Osteocyte (in vitro differentiated cells): ENCODE measurements at regions not wholly inside any gene's neighbourhood (a gene's known extent, or its start where the extent isn't known, plus 50 kb on each side); places are given as distances from the start of the nearest gene placed in this dataset.

ENCODE experiments used
- DNase-seq: peaks from one replicate; pipeline ENCODE4 v3.0.0; 2021; ENCODE audit warnings: mixed read lengths; ENCODE audit not compliant: unreplicated experiment; ENCODE audit errors: extremely low spot score
- H3K27ac Mint-ChIP-seq: one replicate; pipeline ENCODE4 v1.8.0; 2021; ENCODE audit warnings: mild to moderate bottlenecking, mixed read lengths; ENCODE audit not compliant: unreplicated experiment
- H3K27me3 Mint-ChIP-seq: one replicate; pipeline ENCODE4 v1.8.0; 2021; ENCODE audit warnings: mixed read lengths; ENCODE audit not compliant: unreplicated experiment
- H3K36me3 Mint-ChIP-seq: one replicate; pipeline ENCODE4 v1.8.0; 2021; ENCODE audit warnings: mixed read lengths; ENCODE audit not compliant: unreplicated experiment
- H3K4me1 Mint-ChIP-seq: one replicate; pipeline ENCODE4 v1.8.0; 2021; ENCODE audit warnings: mixed read lengths; ENCODE audit not compliant: unreplicated experiment
- H3K4me3 Mint-ChIP-seq: one replicate; pipeline ENCODE4 v1.8.0; 2021; ENCODE audit warnings: mild to moderate bottlenecking, moderate library complexity, mixed read lengths; ENCODE audit not compliant: unreplicated experiment
- H3K9me3 Mint-ChIP-seq: one replicate; pipeline ENCODE4 v1.8.0; 2021; ENCODE audit warnings: mixed read lengths; ENCODE audit not compliant: unreplicated experiment
- CTCF ChIP-seq: fragments of 200-600 bp; sonication (generic); IDR thresholded peaks from 2 replicates; pipeline ENCODE4 v1.5.0; 2021; ENCODE audit warnings: antibody characterized with exemption, mild to moderate bottlenecking, moderate library complexity

DNA sequence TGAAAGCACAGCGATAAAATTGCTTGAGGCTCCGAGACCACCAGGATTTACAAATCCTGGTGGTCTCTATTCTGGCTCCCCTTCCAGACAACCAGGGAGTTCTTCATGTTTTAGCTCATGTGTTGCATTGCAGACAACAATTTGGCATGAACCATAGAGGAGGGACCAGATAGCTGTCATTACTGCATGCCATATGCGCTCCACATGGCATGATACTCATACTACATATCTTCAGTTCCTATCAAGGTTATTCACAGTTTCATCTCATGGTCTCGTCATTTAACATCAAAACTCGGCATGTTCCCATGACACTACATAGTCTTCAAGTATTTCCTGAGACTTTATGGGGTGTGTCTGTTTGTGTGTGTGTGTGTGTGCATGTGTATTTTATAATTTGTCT lies 220.3 kb downstream of the OR13H1 start:
- DNase-seq, result no peak
- Mint-ChIP-seq H3K9me3 (peaks cover 15% of the 10 kb centered on the region), H3K4me1 (no peaks in the 10 kb centered on the region), H3K27me3 (no peaks in the 10 kb centered on the region), H3K27ac (no peak overlapping the region), H3K36me3 (peaks cover 8% of the 10 kb centered on the region), H3K4me3 (no peak overlapping the region)
- no peak for TF ChIP-seq CTCF

DNA sequence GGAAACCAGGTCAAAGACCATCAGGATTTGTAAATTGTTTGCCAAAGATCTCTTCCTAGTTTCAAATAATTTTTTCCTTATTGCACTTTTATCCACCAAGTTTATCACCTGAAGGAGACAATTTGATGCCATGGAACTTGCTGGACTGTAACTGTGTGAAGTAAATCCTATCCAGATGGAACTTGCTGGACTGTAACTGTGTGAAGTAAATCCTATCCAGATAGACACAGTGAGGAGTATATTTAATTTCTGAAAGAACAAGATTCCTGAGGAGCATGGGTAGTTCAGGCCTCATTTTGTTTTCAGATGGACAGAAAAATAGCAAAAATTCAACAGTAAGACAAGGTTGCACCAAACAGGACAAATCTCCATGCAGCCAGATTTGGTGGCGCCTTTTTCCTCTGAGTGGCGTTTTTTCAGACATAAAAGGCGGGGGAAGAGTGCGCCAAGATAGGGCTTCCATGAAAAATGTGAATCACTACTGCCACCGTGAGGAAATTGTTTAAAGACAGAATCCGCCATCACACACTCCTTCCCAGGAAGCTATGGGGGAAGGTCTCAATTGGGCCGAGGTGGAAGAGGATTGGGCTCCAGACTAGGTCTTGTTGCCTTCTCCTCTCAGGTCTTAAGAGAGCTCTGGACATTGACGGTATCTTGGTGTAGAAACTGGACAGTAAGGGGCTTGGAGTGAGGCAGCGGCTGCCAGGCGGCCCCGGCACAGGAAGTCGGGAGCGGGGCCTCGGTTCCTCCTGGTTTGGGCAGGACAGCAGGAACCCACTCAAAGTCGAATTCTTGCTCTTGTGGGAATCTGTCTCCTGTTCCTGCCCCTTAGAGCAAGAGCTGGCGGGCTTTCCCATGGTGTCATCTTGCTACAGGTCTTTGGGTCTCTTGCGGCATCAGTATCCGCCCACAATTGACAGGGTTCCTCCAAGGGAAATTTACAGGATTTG lies 234.7 kb downstream of the OR13H1 start:
- H3K27ac Mint-ChIP-seq, result no peak overlapping the region
- no peaks in the 10 kb centered on the region for H3K9me3 Mint-ChIP-seq
- H3K36me3 Mint-ChIP-seq, result peaks cover 2% of the 10 kb centered on the region
- no peak overlapping the region for H3K4me3 Mint-ChIP-seq
- H3K4me1 Mint-ChIP-seq, result no peaks in the 10 kb centered on the region
- H3K27me3 Mint-ChIP-seq, result no peaks in the 10 kb centered on the region
- DNase-seq, result no peak
- no peak for TF ChIP-seq CTCF

- no peak overlapping the region for H3K27ac Mint-ChIP-seq
- H3K36me3 Mint-ChIP-seq, result no peaks in the 10 kb centered on the region
- no peaks in the 10 kb centered on the region for H3K9me3 Mint-ChIP-seq
- DNase-seq, result no peak
- H3K27me3 Mint-ChIP-seq, result no peaks in the 10 kb centered on the region
- H3K4me1 Mint-ChIP-seq, result no peaks in the 10 kb centered on the region
- no peak for TF ChIP-seq CTCF
- no peak overlapping the region for H3K4me3 Mint-ChIP-seq
Measured at GRCh38 chrX:131779306-131779705, 235.4 kb downstream of the OR13H1 start.

GRCh38 chrX:131779741-131780140 lies 235.9 kb downstream of the OR13H1 start:
- TF ChIP-seq CTCF, result no peak
- no peak overlapping the region for H3K4me3 Mint-ChIP-seq
- DNase-seq, result no peak

DNA sequence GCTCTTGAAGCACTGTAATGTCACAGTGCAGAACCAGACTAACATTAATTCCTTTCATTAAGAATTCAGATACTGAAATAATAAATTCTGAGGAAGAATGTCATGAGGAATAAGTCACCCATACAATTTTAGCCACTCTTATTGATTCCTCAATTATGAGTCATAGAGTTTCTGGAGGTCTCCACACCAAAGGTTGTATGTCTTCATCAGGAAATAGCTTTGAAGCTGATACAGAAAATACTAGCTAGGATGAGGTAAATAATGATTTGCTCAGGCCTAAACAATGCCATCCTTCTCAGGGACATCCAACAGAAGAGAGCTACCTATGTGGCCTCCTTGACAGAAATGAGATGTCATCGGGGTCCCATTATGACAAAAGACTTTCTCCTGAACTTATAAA lies 238.8 kb downstream of the OR13H1 start:
- no peaks in the 10 kb centered on the region for H3K36me3 Mint-ChIP-seq
- no peak overlapping the region for H3K4me3 Mint-ChIP-seq
- TF ChIP-seq CTCF, result no peak
- no peak overlapping the region for H3K27ac Mint-ChIP-seq
- H3K27me3 Mint-ChIP-seq, result no peaks in the 10 kb centered on the region
- no peaks in the 10 kb centered on the region for H3K9me3 Mint-ChIP-seq
- DNase-seq, result no peak
- H3K4me1 Mint-ChIP-seq, result no peaks in the 10 kb centered on the region

More at GRCh38 chrX:131779741-131780140, 235.9 kb downstream of the OR13H1 start:
- H3K27me3 Mint-ChIP-seq, result no peaks in the 10 kb centered on the region
- no peaks in the 10 kb centered on the region for H3K36me3 Mint-ChIP-seq
- no peaks in the 10 kb centered on the region for H3K9me3 Mint-ChIP-seq
- no peak overlapping the region for H3K27ac Mint-ChIP-seq
- no peaks in the 10 kb centered on the region for H3K4me1 Mint-ChIP-seq
